Activated CD4-positive, alpha-beta T cell treated with anti-CD3 and anti-CD28 coated beads, Interleukin-2, amount 50 U/mL, for 48 hours (primary cell): ENCODE measurements at regions not wholly inside any gene's neighbourhood (a gene's known extent, or its start where the extent isn't known, plus 50 kb on each side); places are given as distances from the start of the nearest gene placed in this dataset.

Source experiments
- DNase-seq, 2 experiments: peaks; one replicate each; pipeline ENCODE4 v3.0.0-alpha.2; 2020

DNA sequence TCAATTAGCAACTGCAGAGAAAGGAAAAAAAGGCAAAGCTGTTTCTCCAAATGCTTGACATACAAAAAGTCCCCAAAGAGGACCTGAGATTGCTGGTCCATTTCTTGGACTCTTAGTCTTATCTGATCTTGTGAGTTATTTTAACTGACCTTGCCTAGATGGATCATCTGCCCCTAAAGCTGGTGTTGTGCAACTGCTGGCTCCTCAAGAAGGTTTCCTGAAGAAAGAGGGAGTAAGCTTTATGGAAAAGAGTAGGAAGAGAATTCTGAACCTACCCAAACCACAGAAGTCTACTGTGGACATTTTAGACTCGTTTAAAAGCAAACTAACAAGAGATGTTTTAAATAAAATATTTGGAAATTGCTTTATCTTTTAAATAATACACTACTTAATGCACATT is 140.0 kb upstream of the HS3ST3A1 start:
- DNase-seq = no peak

DNA sequence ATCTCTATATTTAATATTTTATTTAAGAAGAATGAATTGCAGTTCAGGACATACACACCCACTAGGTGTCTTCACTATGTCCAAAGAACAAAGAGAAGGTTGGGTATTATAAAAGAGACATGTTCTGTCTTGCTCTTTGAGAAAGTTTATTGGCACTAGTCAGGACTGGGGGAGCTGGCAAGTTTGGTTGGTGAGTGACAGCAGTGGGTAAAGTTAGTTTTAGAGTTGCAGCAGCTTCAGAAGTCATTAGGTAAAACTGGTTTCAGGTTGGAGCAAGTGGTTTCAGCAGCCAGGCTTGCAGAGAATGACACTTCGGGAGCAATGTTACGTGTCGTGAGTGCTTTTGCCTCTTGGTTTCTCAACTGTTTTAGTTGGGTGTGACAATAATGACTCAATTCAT is 142.2 kb upstream of the HS3ST3A1 start:
- DNase-seq = no peak

DNA sequence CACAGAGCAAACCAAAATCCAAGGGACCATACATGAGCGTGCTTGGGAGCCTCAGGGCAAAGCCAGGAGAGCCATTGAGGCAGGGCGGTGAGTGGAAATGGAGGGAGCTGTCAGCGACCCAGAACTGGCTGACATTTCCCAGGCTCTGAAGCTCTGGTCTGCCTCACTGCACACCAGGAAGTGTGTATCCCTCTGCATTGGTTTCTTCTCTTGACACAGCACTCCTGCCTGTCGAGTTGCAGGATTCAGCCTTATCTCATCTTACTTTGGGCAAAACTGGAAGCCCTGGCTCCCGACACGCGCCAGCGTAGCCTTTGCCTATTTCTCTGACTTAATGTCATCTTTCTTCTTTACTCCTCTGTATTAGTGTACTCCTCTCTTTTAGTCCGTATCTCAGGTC is 144.7 kb upstream of the HS3ST3A1 start:
- DNase-seq = no peak

DNA sequence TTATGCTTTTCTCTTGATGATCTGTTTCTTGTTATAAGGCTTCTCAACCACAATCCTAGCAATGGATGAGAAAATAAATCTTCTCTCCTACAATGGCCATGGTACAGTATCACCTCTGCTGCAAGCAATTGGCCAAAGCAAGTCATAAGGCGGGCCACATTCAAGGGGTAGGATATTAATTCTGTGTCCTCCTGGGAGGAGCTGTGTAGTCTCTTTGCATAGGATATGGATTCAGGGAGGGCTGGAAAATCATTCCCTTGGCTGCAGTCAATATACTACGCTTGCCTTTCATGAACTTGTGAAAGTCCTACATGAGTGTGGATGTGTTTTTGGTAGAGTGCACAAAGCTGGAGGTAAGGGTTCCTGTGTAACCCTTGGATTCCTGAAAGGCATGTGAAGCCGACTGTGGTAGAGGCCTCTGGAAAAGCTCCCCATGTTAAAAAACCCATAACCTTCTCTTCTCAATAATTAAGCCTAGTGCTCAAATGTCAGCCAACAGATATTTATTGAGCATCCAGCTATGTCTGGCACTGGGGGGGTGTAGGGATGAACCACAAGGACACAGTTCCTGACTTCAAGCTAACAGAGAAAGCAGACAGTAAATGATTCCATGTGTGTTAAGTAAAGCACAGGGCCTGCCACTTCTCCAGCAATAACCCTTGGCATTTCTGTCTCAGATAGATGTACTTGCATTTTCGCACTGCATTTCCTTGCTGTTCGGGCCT is 147.6 kb upstream of the HS3ST3A1 start:
- DNase-seq = no peak

DNA sequence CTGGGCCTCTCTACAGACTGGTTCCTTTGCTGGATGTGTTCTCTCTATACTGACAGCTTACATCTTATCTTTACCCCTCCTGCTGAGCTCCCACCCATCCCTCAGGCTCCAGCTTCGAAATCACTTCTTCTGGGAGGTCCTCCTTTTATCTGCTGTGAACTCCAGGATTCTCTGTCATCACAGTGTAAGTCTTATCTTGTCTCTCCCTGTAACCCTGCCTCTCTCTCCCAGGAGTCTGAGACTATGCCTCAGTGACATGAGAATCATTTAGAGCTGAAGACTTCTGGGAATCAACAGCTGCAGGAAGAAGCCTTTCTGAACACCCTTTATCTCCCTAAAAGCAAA is 148.1 kb upstream of the HS3ST3A1 start:
- DNase-seq = no peak

DNA sequence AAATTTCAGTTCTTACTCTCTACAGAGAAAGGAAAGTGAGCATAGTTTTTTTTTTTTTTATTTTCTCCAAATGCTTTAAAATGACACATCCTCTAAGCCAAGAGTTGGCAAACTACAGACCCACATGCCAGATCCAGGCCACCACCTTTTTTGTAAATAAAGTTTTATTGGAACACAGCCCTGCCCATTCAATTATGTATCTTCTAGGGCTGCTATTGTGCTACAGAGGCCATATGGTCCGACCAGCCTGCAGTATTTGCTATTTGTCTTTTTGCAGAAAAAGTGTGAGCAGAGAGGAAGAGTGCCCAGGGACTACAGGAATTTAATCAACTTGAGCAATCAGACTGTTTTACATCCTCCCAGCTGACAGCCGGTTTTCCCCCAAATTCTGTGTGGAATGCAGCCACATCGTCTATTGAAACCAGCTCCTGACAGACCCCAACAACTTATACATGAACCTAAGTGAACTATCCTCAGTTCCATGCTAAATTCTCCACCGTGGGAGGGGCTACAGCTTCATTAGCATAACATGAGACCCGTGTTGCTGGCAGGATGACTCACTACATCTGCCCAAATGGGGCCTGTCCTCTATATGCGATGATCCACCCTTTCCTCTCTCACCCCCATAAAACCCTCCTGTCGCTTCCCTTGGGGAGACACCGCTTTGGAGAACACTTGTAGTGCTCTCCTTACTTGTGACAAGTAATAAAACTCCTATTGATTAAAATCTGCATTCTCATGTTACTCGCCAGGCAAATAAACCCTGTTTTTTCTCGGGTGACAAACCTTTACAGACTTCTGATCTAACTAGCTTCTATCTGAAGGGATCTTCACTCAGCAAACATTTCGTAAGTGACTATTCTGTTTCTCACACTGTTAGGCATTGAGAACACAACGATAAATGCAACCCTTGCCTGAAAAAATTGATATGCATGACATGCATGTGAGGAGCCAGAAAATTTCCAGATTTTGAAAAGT is 149.4 kb upstream of the HS3ST3A1 start:
- DNase-seq = no peak

DNA sequence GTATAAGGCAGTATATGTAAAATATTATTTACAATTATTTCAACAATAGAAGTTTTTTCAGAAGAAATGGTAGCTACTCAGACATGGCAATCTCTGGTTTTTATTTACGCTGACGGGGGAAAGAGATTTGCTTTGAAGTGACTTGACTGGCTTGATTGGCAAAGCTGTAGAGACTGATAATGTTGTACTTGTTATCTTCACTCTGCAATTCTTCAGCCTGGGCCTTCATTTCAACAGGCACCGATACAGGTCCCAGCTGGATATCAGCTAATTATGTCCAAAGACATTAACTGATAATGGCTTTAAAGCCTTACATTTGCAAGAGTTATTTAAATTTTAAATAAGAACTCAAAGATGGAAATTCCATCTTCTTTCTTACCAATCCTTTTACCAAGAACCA is 151.4 kb upstream of the HS3ST3A1 start:
- no peak for DNase-seq

DNA sequence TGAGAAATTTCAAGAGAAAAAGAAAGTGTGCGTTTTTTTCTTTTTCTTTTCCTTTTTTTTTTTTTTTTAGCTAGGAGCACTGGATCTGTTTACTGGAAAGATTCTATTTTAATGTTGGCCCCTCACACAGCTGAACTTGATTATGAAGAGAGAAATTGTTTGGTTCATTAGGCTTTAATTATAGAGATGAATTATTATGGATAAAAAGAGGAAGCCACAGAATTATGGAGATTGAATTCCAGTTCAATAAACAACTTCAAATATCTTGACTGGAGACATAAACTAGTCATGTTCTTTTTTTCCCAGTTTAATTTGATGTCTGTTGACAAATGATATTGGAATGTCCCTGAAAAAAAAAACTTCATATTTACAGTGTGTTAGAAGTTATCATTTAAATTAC is 152.0 kb upstream of the HS3ST3A1 start:
- DNase-seq = no peak

DNA sequence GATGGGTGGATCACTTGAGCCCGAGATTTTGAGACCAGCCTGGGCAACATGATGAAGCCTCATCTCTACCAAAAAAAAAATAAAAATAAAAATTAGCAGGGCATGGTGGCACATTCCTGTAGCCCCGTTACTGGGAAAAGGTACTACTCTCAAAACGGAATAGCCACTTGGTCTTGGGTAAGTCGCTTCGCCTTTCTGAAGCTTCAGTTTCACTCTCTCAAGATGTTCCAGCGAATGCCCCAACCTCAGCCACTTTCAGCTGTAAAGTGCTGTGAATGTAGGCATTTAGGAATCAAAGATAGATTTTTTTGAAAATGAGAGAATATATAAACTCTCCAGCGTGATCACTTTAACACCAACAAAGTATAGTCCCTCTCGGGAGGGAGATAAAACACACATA is 154.1 kb upstream of the HS3ST3A1 start:
- no peak for DNase-seq

DNA sequence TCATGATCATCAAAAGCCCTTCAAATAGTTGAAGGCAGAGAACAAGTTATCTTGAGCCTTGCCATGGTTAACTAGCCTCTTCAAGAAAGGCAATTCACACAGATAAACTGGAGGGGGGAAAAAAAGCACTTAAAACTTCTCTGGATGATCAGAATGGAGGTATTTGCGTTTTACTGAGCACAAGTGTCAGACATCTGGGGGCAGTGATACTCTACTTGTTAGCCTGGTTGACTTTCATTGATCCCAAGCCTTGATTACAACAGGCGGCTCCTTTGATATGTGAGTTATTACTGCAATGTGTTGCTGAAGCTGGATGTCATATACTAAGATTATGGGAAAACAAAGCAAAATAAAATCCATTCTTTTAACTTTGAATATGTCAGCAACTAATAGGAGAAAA is 155.0 kb upstream of the HS3ST3A1 start:
- no peak for DNase-seq

DNA sequence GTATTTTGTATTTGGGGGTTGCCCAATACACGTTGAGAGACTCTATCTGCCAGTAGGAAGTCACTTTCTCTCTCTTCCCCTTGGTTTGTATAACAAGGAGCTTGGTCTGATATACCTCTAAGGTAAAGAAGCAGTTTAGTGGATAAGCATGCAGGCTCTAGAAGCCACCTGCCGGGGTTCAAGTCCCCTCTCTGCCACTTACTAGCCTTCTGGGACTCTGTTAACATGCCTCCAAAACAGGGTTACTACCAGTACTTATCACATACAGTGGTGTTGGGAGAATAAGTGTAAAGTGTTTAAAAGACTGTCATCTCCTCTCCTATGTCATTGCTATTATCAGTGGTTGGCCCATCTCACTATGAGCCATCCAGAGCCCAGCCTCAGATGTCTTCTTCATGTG is 156.1 kb upstream of the HS3ST3A1 start:
- DNase-seq = no peak

DNA sequence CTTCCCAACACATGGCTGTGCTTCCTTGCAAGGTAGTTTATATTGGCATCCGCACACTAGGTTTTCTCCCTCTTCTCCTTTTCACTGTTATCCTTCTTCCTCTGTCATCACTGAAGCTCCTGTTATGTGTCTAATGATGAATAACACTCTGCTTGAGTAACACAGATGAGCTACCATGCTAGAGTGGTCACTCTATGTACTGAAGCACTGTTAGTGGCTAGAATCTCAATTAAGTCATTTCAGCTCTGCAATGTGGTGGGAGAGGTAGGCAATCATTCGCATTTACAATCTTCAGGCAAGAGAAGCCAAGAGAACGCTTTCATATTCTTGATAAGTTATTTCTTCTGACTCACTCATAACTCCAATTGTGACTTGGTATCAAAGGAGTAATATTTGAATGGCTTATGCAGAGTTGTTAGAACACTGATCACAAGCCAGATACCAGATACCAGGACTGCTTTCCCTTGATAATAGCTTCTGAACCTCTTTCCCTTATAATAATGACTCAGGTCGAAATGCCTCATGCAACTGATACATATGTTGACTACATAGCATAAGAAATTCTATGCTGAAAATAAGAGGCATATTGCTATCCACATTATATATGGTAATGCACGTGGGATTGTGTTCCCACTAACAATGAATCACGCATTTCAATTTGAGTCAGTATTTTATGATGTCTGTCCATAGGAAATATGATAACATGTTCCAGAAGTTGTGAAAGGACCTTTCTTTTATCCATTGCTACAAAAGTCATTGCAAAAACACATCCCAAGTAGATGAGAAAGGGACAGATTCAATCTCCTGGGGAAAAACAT is 158.0 kb upstream of the HS3ST3A1 start:
- DNase-seq = no peak

DNA sequence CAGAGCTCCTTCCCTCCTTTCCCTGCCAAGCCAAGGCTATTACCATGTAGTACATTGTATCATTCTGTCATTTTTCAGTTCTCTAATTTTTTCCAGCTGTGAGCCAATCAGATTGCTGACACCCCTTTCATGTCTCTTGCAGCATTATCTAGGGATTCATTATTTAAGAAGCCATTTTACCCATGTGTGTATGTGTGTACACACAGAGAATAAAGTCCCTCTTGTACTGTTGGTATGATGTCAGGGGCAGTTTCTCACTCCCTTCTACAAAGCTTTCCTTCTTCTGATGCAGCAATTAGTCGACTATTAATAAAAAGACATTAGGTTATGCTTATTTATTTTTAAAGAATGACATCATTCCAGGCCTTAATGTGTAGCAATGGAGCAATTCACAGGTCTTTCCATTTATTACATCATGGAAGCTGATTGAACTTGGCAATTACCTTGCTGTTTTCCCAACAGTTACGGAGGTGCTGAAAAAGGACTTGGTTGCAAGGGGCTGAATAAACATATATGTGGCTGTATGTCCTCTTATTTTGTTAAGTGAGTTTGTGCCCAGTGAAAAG is 159.4 kb upstream of the HS3ST3A1 start:
- DNase-seq = no peak

DNA sequence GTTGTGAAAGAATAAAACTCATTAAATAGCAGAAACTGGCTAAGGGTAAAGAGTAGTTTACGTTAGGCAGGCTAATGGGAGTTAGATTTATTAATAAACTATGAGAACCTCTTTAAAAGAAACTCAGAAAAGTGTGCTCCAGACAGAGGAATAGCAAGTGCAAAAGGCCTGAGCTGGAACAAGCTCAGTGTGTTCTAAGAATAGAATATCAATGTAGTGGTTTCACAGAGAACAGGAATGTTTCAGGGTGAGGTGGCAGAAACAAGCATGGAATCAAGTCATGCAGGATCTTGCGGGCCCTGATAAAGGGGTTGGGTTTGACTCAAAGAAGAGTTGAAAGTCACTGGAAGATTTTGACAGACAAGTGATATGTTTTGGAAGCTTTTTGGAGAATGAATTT is 164.0 kb upstream of the HS3ST3A1 start:
- no peak for DNase-seq

DNA sequence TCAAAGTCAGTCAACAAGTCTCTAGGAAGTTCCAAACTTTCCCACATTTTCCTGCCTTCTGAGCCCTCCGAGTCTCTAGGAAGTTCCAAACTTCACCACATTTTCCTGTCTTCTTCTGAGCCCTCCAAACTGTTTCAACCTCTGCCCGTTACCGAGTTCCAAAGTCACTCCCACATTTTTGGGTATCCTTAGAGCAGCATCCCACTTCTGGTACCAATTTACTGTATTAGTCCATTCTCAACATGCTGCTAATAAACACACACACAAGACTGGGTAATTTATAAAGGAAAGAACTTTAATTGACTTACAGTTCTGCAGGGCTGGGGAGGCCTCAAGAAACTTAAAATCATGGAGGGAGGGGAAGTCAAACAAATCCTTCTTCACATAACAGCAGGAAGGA is 169.0 kb upstream of the HS3ST3A1 start:
- DNase-seq = no peak

DNA sequence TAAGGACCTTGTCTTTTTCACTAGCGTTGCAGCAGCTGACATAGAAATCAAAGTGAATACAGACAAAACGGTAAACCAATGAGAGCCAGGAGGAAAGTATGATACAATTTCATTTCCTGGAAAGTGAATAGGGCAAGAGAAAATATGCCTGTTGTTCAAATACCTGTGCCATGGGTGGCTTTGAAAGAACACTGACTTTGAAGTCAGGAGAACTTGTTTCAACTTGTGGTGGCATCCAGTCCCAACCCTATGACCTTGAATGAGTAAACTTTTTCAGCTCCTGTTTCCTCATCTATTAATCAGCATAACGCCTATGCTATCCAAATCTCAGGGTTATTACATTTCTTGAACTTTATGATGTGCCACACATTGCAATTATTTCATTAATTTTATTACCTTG is 173.7 kb upstream of the HS3ST3A1 start:
- DNase-seq = no peak

DNA sequence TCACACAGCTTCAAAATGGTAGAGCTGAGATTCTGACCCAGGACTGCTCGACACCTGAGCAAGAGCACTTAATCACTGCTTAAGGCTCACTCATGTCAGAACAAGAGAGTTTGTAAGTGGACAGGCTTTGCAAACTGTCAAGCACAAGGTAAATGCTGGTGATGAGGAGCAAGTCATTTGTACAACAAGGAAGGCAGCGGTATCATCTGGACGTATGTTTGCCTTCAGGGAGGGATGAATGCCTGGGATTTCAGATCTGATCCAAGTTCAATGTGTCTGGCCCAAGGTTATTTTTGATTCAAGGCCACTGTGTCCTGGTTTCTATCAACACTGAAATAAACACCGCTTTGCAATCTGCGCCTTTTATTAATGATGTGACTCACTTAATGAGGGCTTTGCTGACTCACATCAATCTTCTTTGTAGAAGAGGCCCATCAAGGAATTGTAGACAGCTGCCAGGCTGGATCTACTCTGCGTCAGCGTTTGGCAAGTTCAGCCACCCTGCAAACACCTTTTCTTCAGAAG is 174.4 kb upstream of the HS3ST3A1 start:
- DNase-seq = no peak

DNA sequence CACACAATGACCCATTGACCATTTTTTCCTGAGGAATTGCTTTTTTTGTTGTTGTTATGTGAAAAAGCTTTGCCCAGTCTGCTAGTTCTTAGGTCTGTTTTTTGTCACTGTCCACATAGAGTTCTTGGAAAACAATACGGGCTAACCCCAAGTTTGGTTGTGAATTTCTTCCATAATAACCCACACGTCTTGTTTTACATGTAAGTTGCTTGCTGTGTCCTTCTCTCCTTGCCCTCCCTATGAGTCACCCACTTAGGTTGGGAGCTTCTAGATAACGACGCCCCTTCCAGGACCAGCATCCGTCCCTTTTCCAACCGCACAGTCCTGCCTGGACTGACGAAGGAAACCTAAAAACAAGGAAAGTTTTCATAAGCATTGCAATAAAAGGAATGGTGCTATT is 175.3 kb upstream of the HS3ST3A1 start:
- DNase-seq = no peak

DNA sequence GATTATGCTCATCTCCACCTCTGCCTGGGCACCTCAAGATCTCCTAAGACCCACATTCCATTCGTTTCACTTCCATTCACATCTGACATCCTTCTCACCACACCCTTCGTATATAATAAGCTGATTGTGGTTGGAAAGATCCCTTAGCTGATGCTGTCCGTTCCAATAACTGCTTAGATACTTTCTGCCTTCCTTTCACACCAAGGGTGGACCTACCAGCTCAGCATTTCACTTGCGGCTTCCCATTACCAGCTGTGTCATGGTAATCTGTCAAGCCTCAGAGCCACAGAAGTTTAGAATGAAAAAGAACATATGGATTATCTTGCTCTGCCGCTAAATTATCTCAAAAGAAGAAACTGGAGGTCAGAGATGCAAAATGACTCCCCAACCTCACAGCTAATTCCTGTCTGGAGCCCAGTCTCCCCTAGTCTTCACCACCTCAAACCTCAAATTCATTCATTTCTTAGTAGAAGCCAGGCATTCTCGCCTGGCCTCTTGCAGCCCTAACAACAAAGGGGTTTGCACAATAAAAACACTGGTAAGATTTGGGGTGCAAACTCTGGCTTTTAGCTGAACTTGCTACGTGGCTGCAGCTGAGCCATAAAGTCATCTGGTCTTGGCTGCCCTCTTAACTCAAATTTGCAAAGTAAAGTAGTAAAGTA is 182.8 kb upstream of the HS3ST3A1 start:
- DNase-seq = no peak

DNA sequence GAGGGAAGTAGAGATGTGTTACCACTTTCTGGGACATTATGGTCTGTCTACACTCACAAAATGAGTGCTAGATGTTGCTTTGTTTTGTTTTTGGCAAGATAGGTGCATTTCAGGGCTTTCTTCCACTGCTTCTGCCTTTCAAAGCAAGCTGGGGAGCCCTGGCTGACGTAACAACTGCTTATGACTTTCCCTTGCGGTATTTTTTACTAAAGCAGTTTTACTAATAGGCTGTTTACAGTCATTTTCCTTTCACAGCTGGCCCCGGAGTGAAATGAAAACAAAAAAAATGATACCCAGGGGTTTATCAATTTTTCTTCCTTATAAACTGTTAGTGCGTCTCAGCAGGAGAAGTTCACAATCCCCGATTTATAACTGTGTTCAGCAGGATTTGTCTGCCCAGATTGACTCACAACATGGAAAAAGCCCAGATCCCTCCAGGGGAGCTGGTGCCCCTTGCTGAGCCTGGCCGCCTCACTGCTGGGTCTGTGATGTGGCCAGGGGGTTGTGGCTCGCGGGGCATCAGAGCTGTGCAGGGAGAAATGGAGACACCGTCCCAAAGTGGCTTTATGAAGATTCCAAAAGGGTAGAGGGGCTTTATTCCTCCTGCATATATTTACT is 184.4 kb upstream of the HS3ST3A1 start:
- DNase-seq = no peak

DNA sequence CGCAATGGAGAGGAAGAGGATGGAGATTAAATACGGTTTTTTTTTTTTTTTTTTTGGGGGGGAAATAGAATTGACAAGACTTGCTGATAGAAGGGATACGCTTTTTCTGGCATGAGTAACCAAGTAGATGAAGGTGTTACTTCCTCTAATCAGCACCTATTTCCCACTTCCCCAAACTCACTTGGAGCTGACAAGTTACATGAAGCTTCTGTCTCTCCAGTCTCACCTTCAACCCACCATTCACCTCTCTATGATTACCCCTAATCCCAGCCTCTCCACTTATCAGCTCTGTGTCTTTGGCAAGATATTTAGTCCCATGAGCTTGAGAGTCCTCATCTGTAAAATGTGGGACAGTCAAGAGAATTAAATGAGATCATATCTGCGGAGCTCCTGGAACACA is 185.9 kb upstream of the HS3ST3A1 start:
- no peak for DNase-seq

DNA sequence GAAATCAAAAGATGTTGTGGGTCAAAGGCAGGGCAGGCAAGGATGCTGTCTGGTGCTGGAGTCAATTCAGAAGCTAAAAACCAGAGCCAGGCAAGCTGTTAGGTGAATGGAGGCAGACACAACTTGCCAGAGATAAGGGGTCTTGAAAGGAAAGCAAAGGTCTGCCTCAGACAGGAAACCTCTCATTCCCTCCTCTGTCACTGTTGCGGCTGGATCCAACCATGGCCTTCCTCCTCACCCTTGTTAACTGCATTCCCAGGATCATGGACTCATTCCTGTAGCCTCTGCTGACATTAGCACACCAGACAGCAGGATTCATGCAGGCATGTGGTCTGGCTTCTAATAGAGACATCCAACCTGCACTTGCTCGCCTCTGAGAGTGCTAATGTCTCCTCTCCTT is 186.7 kb upstream of the HS3ST3A1 start:
- no peak for DNase-seq
